ENCODE measurements at regions not wholly inside any gene's neighbourhood (a gene's known extent, or its start where the extent isn't known, plus 50 kb on each side); places are given as distances from the start of the nearest gene placed in this dataset.

DNA sequence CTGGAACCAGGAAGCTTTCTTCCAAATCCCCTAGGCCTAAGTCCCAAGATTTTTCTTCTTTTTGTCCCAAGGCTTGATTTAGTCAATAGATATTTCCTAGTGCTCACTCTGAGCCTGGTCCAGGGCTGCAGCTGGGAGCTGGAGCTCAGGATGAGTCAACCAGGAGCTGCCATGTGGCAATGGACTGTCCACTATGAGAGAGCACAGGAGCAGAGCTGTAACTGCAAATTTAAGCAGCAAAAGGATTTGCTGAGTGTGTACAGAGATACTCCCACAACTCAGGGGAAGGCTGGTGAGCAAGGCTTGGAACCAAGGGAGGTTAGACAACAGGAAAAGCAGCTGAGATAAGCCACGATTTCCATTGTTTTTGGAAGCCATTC is 92.1 kb upstream of the CXCL12 start:
- Histone ChIP-seq H3K4me2 (no peak overlapping the region), H3K9me2 (ENCODE audit: insufficient read depth) (no peaks in the 10 kb centered on the region), H4K20me1 (ENCODE audit: insufficient read depth) (no peaks in the 10 kb centered on the region), H3K27ac (no peak overlapping the region), H3K9me3 (ENCODE audit: insufficient read depth, low read depth) (no peaks in the 10 kb centered on the region), H3K4me1 (replicated peaks; ENCODE audit: insufficient read depth) (no peaks in the 10 kb centered on the region), H3K79me2 (ENCODE audit: low read depth) (no peaks in the 10 kb centered on the region), H3K27me3 (ENCODE audit: insufficient read depth, low read depth) (no peaks in the 10 kb centered on the region; the same call in 1 of the 2 replicates), H3K36me3 (ENCODE audit: low read depth) (no peaks in the 10 kb centered on the region), H3K4me3 (no peak overlapping the region), H2AFZ (no peak overlapping the region), H3F3A (ENCODE audit: insufficient read depth, low read depth) (no peaks in the 10 kb centered on the region)
- DNase-seq: no peak
- CTCF ChIA-PET: no interaction called here
- BruUV-seq (replicated peaks): no TSS peak
- TF ChIP-seq EZH2 (IDR thresholded peaks at IDR 0.05; ENCODE audit: low read depth) (no peak), CTCF (conservative IDR thresholded peaks at IDR 0.05) (no peak)
- intact Hi-C loops (cut with micrococcal nuclease; ENCODE audit: unreplicated experiment): no loop called here
- POLR2A ChIA-PET (ENCODE audit: unreplicated experiment): no interaction called here

DNA sequence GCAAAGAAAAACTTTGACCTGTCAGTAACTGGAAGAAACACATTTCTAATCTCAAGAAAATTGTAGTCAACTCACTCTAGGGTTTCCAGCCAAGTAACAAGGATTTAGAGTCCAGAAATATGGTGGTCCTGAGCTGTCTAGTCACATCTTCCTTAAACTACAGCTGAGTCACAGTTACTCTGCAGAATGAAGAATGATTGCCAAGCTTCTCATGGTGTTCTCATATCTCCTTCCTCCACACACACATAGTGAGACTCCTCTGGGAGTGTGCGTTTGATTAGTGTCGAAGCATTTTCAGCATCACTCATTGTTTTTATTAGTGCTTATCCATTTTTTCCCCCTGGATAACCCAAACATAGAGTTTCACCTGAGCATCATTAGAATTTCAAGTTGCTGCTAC is 93.1 kb upstream of the CXCL12 start:
- Histone ChIP-seq H3K4me3 (no peak overlapping the region), H3K27me3 (ENCODE audit: insufficient read depth, low read depth) (no peaks in the 10 kb centered on the region; the same call in 1 of the 2 replicates), H3K9me3 (ENCODE audit: insufficient read depth, low read depth) (no peaks in the 10 kb centered on the region), H3K27ac (no peak overlapping the region), H4K20me1 (ENCODE audit: insufficient read depth) (no peaks in the 10 kb centered on the region), H3K79me2 (ENCODE audit: low read depth) (no peaks in the 10 kb centered on the region), H3K4me1 (replicated peaks; ENCODE audit: insufficient read depth) (no peaks in the 10 kb centered on the region), H3F3A (ENCODE audit: insufficient read depth, low read depth) (no peaks in the 10 kb centered on the region), H3K9me2 (ENCODE audit: insufficient read depth) (no peaks in the 10 kb centered on the region), H3K4me2 (no peak overlapping the region), H2AFZ (no peak overlapping the region), H3K36me3 (ENCODE audit: low read depth) (no peaks in the 10 kb centered on the region)
- no peak for DNase-seq
- BruUV-seq (replicated peaks): no TSS peak
- POLR2A ChIA-PET (ENCODE audit: unreplicated experiment): no interaction called here
- CTCF ChIA-PET: no interaction called here
- TF ChIP-seq EZH2 (IDR thresholded peaks at IDR 0.05; ENCODE audit: low read depth) (no peak), CTCF (conservative IDR thresholded peaks at IDR 0.05) (no peak)
- intact Hi-C loops (cut with micrococcal nuclease; ENCODE audit: unreplicated experiment): no loop called here

DNA sequence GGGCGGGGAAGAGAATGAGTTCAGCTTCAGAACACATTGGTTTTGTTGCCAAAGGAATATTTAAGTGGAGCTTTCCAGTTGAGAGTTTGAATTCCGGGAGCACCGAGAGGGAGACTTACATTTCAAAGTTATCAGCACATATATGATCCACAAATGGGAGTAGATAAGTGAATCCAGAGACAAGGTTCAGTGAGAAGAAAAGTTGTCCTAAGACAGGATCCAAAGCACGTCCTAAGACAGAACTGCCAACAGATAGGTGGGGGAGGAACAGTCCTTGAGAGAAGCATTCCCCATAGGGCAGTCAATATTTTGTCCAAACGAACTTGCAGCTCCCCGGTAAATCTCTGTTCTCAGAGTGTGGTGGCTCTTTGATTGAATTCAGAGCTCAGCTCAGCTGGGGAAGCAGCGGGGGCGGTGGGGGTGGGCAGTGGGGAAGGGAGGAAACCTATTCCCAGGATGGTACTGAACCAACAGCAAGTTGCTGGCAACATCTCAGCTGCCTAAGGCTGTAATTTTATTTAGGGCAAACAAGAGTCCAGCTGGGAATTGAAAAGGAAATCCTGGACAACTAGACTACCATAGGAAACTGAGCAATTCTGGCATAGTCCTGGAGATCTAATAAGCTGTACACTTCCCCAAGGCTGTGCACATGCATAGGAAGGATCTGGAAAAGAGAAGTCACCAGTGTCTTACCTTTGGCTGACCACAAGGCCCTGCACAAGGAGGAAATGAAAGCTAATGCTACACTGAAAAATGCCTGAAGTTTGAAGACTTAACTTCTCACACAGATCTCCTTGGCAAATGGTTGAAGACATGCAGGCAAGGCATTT is 94.2 kb upstream of the CXCL12 start:
- CTCF ChIA-PET: no interaction called here
- no peak overlapping the region for H3K4me3 ChIP-seq
- no peak overlapping the region for H2AFZ ChIP-seq
- DNase-seq: no peak
- intact Hi-C loops (cut with micrococcal nuclease; ENCODE audit: unreplicated experiment): no loop called here
- H3K4me2 ChIP-seq: no peak overlapping the region
- H3K9me3 ChIP-seq (ENCODE audit: insufficient read depth, low read depth): no peaks in the 10 kb centered on the region
- BruUV-seq (replicated peaks): no TSS peak
- H3K27me3 ChIP-seq (ENCODE audit: insufficient read depth, low read depth): no peaks in the 10 kb centered on the region; the same call in 1 of the 2 replicates
- no peaks in the 10 kb centered on the region for H3K4me1 ChIP-seq (replicated peaks; ENCODE audit: insufficient read depth)
- no peaks in the 10 kb centered on the region for H3K36me3 ChIP-seq (ENCODE audit: low read depth)
- no peaks in the 10 kb centered on the region for H3K79me2 ChIP-seq (ENCODE audit: low read depth)
- no peaks in the 10 kb centered on the region for H4K20me1 ChIP-seq (ENCODE audit: insufficient read depth)
- no peak overlapping the region for H3K27ac ChIP-seq
- POLR2A ChIA-PET (ENCODE audit: unreplicated experiment): no interaction called here
- no peak for TF ChIP-seq CTCF (conservative IDR thresholded peaks at IDR 0.05)
- no peak for TF ChIP-seq EZH2 (IDR thresholded peaks at IDR 0.05; ENCODE audit: low read depth)
- no peaks in the 10 kb centered on the region for H3K9me2 ChIP-seq (ENCODE audit: insufficient read depth)
- H3F3A ChIP-seq (ENCODE audit: insufficient read depth, low read depth): no peaks in the 10 kb centered on the region

Data from PC-9 (cell line).